A549 (cell line): ENCODE measurements at regions not wholly inside any gene's neighbourhood (a gene's known extent, or its start where the extent isn't known, plus 50 kb on each side); places are given as distances from the start of the nearest gene placed in this dataset.

ENCODE experiments used
- CBX8 ChIP-seq: fragments of 200-600 bp; sonication (generic); IDR thresholded peaks from 2 replicates; pipeline ENCODE4 v1.6.1; 2016
- CTCF ChIP-seq: fragments of >200 bp; sonication (Bioruptor Twin); formaldehyde crosslinking; IDR thresholded peaks from 3 replicates; pipeline ENCODE4 v1.5.1; 2016
- EP300 ChIP-seq, 2 experiments: fragments of >200 bp; sonication (Bioruptor Twin); formaldehyde crosslinking; IDR thresholded peaks; 2 replicates in 1 of 2; 3 replicates in 1 of 2; pipeline ENCODE4 v1.6.1; 2016 to 2017
- FOSB ChIP-seq: fragments of 250-450 bp; sonication (Bioruptor Pico); IDR thresholded peaks from 2 replicates; pipeline ENCODE4 v1.5.0; 2020; ENCODE audit warnings: mild to moderate bottlenecking, moderate library complexity
- FOXS1 ChIP-seq: fragments of 250-450 bp; sonication (Bioruptor Pico); IDR thresholded peaks from 2 replicates; pipeline ENCODE4 v1.5.0; 2020; ENCODE audit warnings: mild to moderate bottlenecking, moderate library complexity
- HDAC2 ChIP-seq: fragments of 200-600 bp; sonication (generic); IDR thresholded peaks from 2 replicates; pipeline ENCODE4 v1.6.1; 2016
- HOXB13 ChIP-seq: fragments of 250-450 bp; sonication (Bioruptor Pico); IDR thresholded peaks from 2 replicates; pipeline ENCODE4 v1.5.0; 2020; ENCODE audit warnings: low read depth, mild to moderate bottlenecking, moderate library complexity
- KDM5A ChIP-seq: fragments of 200-600 bp; sonication (generic); IDR thresholded peaks from 2 replicates; pipeline ENCODE4 v1.6.1; 2016; ENCODE audit warnings: antibody characterized with exemption, mild to moderate bottlenecking
- MAX ChIP-seq: IDR thresholded peaks from 2 replicates; pipeline ENCODE4 v1.6.1; 2012
- POLR2A ChIP-seq: IDR thresholded peaks from 2 replicates; pipeline ENCODE4 v1.6.1; 2012; ENCODE audit warnings: mild to moderate bottlenecking, low read length
- RAD21 ChIP-seq, 2 experiments: fragments of >200 bp in 1 of 2; sonication (Bioruptor Twin) in 1 of 2; formaldehyde crosslinking in 1 of 2; IDR thresholded peaks in 1 of 2; conservative IDR thresholded peaks in 1 of 2; 2 replicates in 1 of 2; 3 replicates in 1 of 2; pipeline ENCODE4 v1.6.1; 2012 to 2018; ENCODE audit warnings: inconsistent platforms in 1 of 2
- RCOR1 ChIP-seq: fragments of 150-350 bp; IDR thresholded peaks from 2 replicates; pipeline ENCODE4 v1.6.1; 2014; ENCODE audit warnings: antibody characterized with exemption, low read length, low read depth
- REST ChIP-seq: fragments of 200-600 bp; sonication (generic); IDR thresholded peaks from 2 replicates; pipeline ENCODE4 v1.6.1; 2016; ENCODE audit warnings: antibody characterized with exemption, mild to moderate bottlenecking, moderate library complexity
- ZC3H11A ChIP-seq: fragments of 450-650 bp; IDR thresholded peaks from 2 replicates; pipeline ENCODE4 v1.6.1; 2014; ENCODE audit warnings: antibody characterized with exemption, mild to moderate bottlenecking

- TF ChIP-seq CTCF (no peak), EP300 (IDR thresholded peaks at IDR 0.05) (no peak), RCOR1 (no peak), ZC3H11A (no peak), CBX8 (no peak), FOSB (CRISPR knock-in tag) (no peak), MAX (no peak), KDM5A (no peak), HDAC2 (no peak), RAD21 (conservative IDR thresholded peaks at IDR 0.05 in 1 of 2, IDR thresholded peaks at IDR 0.05 in 1 of 2) (no peak), REST (no peak), FOXS1 (CRISPR knock-in tag) (no peak), POLR2A (no peak), HOXB13 (CRISPR knock-in tag) (no peak)
These were observed 437.4 kb downstream of the RND3 start for GRCh38 chr2:150050036-150050435.
